HG02763 (cell line): ENCODE measurements at regions not wholly inside any gene's neighbourhood (a gene's known extent, or its start where the extent isn't known, plus 50 kb on each side); places are given as distances from the start of the nearest gene placed in this dataset.
"Not testable (repeated sequence)": the region's sequence is repeated elsewhere in the genome, so short reads cannot be mapped to it uniquely, and the experiment has no call there.

Experiments used
- ATAC-seq: cut with Tn5 transposase; IDR thresholded peaks from one replicate; pipeline ENCODE4 v1.9.1; 2021; ENCODE audit warnings: mild to moderate bottlenecking, moderate library complexity; ENCODE audit not compliant: unreplicated experiment

DNA sequence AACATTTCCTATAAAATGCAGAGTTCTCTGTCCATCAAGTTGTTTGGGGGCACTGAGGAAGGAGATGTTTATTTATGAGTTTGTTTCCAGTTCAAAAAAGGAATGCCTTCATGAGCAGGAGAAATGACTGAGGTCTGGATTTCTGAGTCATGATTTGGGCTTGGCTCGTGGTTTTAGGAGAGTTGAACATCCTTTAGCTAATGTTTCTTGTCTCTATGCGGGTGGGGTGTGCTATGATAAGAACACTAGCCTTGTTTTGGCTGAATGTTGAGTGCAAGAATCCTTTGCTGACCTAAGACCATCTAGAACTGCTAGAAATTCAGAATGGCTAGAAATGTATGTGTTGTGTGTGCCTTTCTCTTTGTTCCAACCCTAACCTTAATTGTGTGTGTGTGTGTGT is 59.1 kb upstream of the NBPF11 start:
- not testable (repeated sequence) for ATAC-seq

DNA sequence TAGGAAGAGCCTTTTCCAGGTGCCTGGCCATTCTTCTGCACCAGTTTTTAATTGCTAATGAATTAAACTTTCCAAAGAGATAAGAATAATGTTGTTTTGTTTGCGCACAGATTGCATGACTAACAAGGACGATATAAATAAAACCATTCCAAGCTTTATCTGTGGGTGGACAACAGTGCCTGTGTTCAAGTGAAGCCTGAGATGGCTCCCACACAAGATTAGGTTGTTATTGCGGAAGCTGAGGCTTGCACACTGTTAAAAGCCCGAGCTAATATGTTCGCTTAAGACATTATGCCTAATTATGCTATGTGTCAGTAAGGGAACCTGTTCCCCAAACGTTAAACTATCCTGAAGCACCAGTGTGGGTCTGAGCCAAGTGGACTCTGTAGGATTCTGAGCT is 58.5 kb upstream of the NBPF11 start:
- ATAC-seq, result not testable (repeated sequence)

DNA sequence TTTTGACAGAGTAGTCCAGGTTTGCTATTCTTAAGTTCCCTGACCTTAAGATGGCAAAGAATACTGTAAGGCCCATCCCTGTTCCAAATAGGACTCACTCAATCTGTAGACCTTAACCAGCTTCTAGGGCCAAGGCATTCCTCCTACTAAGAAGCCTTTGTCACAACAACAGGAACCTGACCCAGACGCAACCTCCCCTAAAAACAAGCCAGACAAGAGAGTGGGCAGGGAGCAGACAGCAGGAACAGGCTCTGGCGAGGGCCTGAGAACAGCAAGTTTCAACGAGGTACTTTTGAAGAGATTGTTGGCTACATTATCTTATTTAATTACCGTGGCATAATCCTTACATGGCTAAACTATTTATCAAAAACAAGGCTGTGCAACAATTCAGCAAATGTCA is 58.1 kb upstream of the NBPF11 start:
- not testable (repeated sequence) for ATAC-seq

DNA sequence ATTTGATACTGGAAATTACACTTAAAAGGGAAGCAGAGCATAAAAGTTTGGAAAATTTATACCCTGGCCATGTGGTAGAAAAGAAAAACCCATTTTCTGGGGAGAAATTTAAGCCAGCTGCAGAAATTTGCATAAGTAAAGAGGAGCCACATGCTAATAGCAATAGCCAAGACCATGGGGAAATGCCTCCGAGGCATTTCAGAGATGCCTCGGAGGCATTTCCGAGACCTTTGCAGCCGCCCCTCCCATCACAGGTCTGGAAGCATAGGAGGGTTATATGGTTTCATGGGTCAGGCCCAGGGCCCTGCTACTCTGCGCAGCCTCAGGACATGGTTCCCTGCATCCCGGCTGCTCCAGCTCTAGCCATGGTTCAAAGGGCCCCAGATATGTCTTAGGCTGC is 49.9 kb upstream of the NBPF11 start:
- not testable (repeated sequence) for ATAC-seq
